GM18499 (cell line): ENCODE measurements at regions not wholly inside any gene's neighbourhood (a gene's known extent, or its start where the extent isn't known, plus 50 kb on each side); places are given as distances from the start of the nearest gene placed in this dataset.

Source experiments
- ATAC-seq: cut with Tn5 transposase; IDR thresholded peaks from one replicate; pipeline ENCODE4 v1.9.1; 2021; ENCODE audit warnings: moderate number of reproducible peaks; ENCODE audit not compliant: insufficient read depth, unreplicated experiment

DNA sequence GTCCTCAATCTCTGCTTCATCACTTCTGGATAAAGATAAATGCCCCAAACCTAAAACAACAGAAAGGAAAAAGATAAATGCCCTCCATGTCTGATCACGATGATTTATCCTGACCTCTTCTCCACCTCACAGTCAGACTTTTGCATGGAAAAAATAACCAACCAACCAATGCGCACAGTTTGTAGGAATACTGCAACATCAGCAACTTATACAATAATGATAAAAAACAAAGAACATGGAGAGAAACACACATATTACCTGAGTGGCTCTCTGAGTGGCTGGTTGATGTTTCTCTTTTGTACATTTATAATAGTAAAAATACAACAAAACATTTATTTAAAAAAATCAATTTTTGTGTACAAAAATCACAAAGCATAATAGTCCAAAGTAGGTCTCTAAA is 93.0 kb upstream of the PUDP start:
- no peak for ATAC-seq

- no peak for ATAC-seq
Measured at GRCh38 chrX:7235071-7235470, 87.1 kb upstream of the PUDP start.

DNA sequence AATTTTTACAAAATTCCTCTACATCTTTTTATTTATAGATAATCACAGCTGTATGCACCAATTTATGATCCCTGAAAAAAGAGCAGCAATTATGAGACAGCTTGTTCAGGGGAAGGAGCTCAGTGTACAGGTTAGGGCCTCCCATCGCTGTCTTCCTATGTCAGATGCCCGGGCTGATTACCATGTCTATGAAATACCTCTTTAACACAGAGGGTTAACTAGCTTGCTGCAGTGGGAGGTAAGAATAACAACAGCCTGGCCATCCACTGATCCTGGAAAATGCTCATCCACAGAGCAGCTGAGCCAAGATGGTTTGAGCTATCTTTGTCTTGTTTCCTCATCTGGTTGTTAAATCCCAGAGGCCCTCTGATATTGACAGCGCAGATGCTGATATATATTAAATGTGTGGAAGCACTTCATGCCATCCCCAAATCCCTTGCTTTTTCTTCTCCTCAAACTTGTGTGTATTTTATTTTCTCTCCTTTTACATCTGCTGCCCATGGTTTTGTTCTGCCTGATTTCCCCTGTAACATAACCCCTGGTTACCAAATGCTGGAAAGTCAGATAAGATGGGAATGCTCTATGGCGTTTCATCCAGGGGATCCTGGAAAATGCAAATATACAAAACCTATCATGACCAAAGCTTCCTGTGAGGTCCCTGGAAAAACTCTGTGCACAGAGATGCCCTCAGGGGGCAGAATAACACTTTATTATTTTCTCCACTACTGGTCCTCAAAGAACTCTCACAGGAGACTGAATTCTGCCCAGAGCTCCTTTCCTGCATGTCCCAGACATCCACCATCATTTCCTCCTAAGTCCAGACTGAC is 85.8 kb upstream of the PUDP start:
- no peak for ATAC-seq

- no peak for ATAC-seq
Measured at GRCh38 chrX:7228226-7228625, 80.3 kb upstream of the PUDP start.

GRCh38 chrX:7225338-7225737 is 77.4 kb upstream of the PUDP start:
- ATAC-seq = no peak

DNA sequence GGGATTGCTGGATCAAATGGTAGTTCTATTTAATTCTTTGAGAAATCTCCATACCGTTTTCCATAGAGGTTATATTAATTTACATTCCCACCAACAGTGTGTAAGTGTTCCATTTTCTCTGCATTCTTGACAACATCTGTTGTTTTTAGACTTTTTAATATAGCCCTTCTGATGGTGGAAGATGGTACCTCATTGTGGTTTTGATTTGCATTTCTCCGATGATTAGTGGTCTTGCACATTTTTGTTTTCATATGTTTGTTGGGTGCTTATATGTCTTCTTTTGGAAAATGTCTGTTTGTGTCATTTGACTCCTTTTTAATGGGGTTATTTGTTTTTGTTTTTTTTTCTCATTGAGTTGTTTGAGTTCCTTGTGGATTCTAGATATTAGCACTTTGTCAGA is 75.3 kb upstream of the PUDP start:
- ATAC-seq = no peak

DNA sequence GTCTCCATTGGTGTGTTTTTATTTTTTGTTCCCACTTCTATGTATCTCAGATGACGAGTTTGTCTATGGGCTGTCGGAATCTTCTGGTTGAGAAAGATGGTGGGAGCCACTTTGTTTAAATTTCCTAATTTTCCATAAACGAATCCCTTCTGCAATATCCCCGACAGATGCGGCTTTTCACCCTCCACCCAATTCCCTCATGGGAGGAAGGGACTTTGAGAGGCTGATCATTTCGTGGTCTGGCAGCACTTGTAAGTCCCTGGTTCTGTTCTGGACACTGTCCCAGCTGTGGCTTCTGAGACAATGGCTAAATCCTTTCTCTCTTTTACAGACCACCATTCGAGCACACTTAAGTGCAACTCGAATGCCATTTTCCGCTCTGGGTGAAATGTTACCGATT is 72.2 kb upstream of the PUDP start:
- no peak for ATAC-seq

- ATAC-seq = no peak
Measured at GRCh38 chrX:7219153-7219705, 71.3 kb upstream of the PUDP start.

GRCh38 chrX:7218321-7219152 is 70.6 kb upstream of the PUDP start:
- ATAC-seq = no peak

DNA sequence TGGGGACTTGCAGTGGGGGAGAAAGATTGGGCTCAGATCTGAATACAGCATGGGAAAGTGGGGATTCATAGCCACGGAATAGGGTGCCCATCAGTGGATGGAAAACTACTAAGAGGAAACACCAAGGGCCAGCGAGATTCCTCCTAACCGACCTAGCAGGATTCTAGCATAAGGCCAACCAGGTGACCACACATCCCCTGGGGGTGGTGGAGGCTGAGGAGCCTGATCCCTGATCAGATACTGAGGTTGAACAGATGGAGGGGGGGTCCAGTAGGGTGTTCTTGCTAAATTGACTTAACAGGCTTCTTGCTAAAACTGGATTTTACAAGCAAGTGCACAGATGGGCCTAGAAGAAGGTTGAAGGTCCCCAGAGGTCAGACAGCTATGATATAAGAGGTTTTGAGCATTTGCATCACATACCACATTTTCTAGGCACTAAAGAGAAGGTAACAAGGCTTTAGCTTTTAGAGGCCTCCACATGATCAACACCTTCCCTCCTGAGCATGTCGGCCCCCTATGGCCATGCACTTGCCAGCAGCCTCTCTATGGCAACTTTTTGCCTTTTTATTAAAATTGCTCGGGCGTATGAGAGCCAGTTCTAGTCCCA is 69.1 kb upstream of the PUDP start:
- ATAC-seq = no peak

GRCh38 chrX:7215842-7216241 is 67.9 kb upstream of the PUDP start:
- ATAC-seq = no peak

- ATAC-seq = no peak
Measured at GRCh38 chrX:7214251-7214650, 66.3 kb upstream of the PUDP start.

DNA sequence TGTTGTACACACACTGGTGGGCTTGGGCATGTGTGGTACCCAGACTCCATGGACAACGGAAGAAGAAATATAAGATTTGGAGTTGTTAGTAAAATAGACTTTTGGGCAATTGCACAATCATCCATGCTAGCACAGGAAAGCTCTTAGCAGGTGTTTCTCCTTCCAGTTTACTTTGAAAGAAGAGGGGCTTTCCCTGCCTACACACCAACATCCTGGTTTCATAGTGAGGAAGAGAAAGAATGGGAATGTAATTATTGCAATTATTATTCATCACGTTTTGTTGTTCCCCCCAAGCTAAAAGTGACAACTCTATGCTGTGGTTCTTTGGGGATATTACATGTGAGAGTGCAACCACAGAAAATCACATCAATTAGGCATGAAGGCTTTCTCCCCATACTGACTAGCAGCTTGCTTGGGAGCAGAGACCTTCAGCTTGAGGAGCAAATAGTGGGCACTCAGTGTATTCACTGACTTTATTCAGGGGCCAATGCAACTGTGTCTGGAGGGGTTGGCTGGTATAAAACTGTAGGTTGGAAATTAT is 57.2 kb upstream of the PUDP start:
- ATAC-seq = no peak

GRCh38 chrX:7204619-7205018 is 56.7 kb upstream of the PUDP start:
- ATAC-seq = no peak

DNA sequence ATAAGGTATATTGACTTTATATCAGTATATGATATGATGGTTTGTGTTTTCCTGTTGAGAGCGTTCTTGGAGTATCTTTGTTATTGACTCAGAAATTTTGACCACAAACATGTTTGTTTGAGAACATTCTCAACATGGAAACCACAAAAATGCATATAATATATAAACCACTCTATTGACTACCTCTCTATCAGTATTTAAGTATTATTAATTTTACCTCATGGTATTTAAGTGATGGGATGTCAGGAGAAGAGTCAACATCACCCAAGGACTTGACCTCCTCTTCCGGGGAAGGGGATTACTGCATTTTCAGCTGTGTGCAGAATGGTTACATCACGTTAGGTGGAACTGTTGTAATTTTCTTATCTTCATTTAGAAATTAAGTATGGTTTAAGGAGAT is 54.3 kb upstream of the PUDP start:
- no peak for ATAC-seq

GRCh38 chrX:7201496-7201895 is 53.5 kb upstream of the PUDP start:
- no peak for ATAC-seq

DNA sequence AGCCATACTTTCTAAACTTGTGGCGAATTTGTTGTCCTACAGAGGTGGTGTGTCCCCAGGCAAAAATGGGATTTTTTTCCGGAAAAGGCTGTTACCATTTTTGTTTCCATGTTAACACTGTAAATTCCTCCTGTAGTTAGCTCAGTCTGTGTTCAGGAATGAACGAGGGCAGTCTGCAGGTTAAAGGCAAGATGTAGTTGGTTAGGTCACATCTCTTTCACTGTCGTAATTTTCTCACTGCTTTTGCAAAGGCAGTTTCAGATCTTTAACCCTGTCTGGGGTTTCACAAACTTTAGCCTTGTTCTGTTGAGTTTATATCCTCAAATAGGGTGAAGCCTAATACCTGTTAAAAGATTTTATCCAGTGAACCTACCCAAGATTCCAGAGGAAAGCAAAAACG is 50.5 kb upstream of the PUDP start:
- no peak for ATAC-seq
